Stimulated activated CD4-positive, alpha-beta T cell treated with anti-CD3 and anti-CD28 coated beads, Interleukin-4, amount 100 ng/mL, for 24 hours (primary cell): ENCODE measurements at regions not wholly inside any gene's neighbourhood (a gene's known extent, or its start where the extent isn't known, plus 50 kb on each side); places are given as distances from the start of the nearest gene placed in this dataset.
"Not testable (repeated sequence)": the region's sequence is repeated elsewhere in the genome, so short reads cannot be mapped to it uniquely, and the experiment has no call there.

Experiments used
- DNase-seq: peaks from one replicate; pipeline ENCODE4 v3.0.0-alpha.2; 2020

GRCh38 chr7:69510114-69510513 lies 88.2 kb upstream of the AUTS2 start:
- no peak for DNase-seq

- no peak for DNase-seq
Observed at GRCh38 chr7:69515495-69516212, 82.6 kb upstream of the AUTS2 start.

GRCh38 chr7:69516238-69516820 lies 81.9 kb upstream of the AUTS2 start:
- DNase-seq, result no peak

- DNase-seq, result no peak
Observed at GRCh38 chr7:69517985-69518704, 80.1 kb upstream of the AUTS2 start.

GRCh38 chr7:69518705-69519077 lies 79.6 kb upstream of the AUTS2 start:
- DNase-seq, result no peak

GRCh38 chr7:69526570-69526969 lies 71.7 kb upstream of the AUTS2 start:
- no peak for DNase-seq

- DNase-seq, result no peak
Observed at GRCh38 chr7:69527706-69528105, 70.6 kb upstream of the AUTS2 start.

GRCh38 chr7:69531050-69531449 lies 67.2 kb upstream of the AUTS2 start:
- DNase-seq, result no peak

GRCh38 chr7:69534461-69535041 lies 63.7 kb upstream of the AUTS2 start:
- DNase-seq, result no peak

GRCh38 chr7:69537691-69538090 lies 60.6 kb upstream of the AUTS2 start:
- no peak for DNase-seq

- no peak for DNase-seq
Observed at GRCh38 chr7:69539531-69539930, 58.7 kb upstream of the AUTS2 start.

- DNase-seq, result no peak
Observed at GRCh38 chr7:69540287-69540686, 58.0 kb upstream of the AUTS2 start.

GRCh38 chr7:69541779-69542432 lies 56.4 kb upstream of the AUTS2 start:
- DNase-seq, result not testable (repeated sequence)

- no peak for DNase-seq
Observed at GRCh38 chr7:69545175-69545574, 53.1 kb upstream of the AUTS2 start.
